HG03064 (cell line): ENCODE measurements at regions not wholly inside any gene's neighbourhood (a gene's known extent, or its start where the extent isn't known, plus 50 kb on each side); places are given as distances from the start of the nearest gene placed in this dataset.

Experiments
- ATAC-seq: cut with Tn5 transposase; IDR thresholded peaks from one replicate; pipeline ENCODE4 v1.9.1; 2021; ENCODE audit warnings: low read depth; ENCODE audit not compliant: unreplicated experiment

GRCh38 chr11:121711236-121711635 lies 258.5 kb upstream of the SORL1-AS1 start:
- ATAC-seq = no peak

DNA sequence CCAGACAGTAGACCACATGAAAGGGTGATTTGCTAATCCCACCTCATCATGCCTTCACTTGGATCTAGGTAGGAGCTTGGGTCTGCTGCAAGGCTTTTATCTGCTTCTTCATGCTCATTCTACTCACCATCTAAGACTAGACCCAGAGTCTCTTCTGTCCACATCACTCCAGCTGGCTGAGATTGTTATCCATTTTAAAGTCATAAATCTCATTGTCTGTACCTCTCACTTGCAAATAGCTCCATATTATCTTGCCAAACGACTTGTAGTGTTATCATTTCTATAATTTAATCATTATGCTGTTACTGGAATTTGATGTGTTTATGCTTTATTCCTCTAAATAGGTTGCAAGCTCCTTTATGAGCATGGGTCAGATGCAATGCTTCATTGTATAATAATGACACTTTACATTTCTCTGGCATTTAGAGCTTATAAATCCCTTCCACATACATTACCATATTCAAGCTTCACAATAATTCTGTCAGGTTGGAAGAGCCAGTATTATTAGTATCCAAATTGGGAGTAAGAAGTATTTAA lies 254.2 kb upstream of the SORL1-AS1 start:
- no peak for ATAC-seq

DNA sequence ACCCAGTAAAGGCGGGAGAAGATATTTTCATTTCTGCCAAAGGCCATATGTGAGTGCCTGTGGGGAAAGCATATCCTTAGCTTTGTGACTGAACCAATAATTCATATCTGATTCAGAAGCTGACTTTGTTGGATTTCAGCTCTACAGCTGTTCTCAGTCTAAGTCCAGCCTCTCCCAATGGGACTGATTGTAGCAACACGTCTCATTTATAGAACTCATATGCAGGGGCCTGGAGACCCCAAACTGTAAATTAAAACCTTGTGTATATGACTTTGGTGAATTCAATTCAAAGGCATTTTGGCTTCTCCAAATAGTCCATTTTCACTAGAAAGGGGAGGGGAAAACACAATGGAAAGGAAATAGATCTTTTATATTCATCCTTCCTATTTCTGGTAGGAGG lies 250.4 kb upstream of the SORL1-AS1 start:
- ATAC-seq = no peak

DNA sequence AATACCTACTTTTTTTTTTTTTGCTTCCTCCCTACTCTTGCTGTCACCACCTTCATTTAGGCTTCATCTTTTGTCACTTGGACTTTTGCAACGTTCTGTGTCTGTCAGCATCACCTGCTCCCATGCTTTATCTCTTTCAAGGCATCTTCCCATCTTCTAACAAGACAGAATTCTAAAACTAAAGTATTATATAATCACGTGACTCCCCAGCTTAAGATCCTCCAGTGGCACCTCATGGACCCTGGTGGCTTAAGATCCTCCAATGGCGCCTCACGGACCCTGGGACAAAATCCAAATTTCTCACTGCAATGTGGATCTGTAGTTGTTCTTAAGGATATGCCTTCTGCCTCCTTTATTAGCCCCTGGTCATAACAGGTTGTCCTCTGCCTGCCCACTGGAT lies 248.2 kb upstream of the SORL1-AS1 start:
- ATAC-seq = no peak

GRCh38 chr11:121699801-121700200 lies 247.0 kb upstream of the SORL1-AS1 start:
- ATAC-seq = no peak

DNA sequence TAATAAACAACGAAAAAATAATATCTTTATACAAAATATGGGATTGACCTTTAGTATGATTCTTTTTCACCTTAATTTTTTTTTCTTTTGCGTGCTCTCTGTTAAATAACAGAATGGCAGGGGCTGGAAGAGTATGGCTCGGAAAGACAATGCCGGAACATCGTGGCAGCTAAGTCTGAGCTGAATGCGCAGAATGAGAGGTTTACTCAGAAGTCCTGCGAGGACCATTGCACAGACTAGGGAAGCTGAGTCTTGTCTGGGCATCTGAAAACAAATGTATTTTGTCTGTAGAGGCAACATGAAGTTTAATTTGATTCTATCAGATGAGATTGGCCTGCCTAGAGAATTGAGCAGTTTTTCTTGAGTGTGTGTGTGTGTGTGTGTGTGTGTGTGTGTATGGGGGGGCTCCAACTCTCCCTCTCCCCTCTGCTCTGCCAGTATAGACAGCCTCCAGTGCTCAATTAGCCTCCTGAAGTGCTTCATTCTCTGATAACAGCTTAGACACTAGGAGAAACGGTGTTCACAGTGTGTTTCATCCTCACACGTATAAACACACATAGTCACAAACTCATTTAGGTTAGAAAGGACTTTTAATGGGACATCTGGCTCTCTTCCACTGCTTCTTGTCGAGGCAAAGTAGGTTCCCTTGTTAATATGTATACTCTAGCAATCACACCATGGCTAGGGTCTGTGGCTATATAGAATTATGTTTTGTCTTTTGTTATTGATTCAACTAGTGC lies 244.3 kb upstream of the SORL1-AS1 start:
- ATAC-seq = no peak

DNA sequence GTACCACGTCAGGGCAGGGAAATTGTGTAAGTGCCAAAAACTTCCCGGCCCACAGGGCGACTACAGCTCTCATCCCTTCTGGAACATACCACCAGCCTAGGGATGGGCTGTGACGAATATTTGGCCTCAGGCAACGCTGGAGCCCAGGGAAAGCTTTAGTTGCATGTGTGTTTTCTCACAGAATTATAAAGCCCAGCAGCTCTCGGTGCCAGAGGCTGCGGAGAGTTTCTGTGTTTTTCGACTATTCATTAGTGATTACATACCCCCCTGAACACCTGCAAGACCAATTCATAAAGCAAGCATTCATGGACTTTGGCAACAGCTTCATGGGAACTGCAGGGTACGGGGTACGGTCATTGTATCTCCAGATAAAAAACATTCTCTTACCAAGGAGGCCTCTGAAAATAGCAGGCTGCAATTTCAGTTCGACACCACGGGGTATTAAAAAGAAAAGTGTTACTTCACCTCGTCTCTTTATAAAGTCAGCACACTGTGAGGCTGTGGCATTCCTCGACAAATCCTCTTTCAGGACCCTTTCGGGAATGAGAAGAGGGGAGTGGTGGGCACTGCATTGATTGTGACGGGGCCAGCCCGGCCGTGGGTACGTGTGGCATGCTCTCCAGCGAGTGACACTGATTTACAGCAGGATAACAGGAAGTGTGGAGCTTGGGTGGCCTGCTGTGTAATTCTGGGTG lies 243.6 kb upstream of the SORL1-AS1 start:
- ATAC-seq = no peak

GRCh38 chr11:121692236-121692635 lies 239.5 kb upstream of the SORL1-AS1 start:
- ATAC-seq = no peak

GRCh38 chr11:121688860-121689614 lies 236.3 kb upstream of the SORL1-AS1 start:
- ATAC-seq = no peak

GRCh38 chr11:121688055-121688491 lies 235.3 kb upstream of the SORL1-AS1 start:
- ATAC-seq = no peak

- ATAC-seq = no peak
Observed at GRCh38 chr11:121683791-121684190, 231.0 kb upstream of the SORL1-AS1 start.
